ENCODE measurements at regions not wholly inside any gene's neighbourhood (a gene's known extent, or its start where the extent isn't known, plus 50 kb on each side); places are given as distances from the start of the nearest gene placed in this dataset.

DNA sequence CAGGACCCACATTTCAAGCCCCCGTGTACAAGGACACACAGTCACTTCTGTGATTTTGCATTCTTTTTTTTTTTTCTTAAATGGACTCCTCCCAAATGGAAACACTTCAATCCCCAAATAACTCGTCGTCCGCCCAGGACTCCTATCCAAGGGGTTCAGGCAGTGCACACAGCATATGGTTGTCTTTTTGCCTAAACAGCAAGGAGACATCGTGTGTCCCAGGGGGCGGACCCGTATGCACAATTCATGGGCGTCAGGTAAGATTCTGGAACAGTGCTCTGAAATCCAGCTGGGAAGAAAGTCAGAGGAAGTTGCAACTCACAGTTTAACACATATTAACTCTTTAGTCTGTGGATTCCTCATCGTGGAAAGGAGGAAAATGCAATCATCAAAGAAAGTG, 231.3 kb downstream of the SHOX start:
- DNase-seq (ENCODE audit: low spot score in 2 of 2): no peak
- intact Hi-C loops (cut with DNase I; ENCODE audit: low total_unique reads): no loop called here
- TF ChIP-seq, protein P1, sequence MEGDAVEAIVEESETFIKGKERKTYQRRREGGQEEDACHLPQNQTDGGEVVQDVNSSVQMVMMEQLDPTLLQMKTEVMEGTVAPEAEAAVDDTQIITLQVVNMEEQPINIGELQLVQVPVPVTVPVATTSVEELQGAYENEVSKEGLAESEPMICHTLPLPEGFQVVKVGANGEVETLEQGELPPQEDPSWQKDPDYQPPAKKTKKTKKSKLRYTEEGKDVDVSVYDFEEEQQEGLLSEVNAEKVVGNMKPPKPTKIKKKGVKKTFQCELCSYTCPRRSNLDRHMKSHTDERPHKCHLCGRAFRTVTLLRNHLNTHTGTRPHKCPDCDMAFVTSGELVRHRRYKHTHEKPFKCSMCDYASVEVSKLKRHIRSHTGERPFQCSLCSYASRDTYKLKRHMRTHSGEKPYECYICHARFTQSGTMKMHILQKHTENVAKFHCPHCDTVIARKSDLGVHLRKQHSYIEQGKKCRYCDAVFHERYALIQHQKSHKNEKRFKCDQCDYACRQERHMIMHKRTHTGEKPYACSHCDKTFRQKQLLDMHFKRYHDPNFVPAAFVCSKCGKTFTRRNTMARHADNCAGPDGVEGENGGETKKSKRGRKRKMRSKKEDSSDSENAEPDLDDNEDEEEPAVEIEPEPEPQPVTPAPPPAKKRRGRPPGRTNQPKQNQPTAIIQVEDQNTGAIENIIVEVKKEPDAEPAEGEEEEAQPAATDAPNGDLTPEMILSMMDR (IDR thresholded peaks at IDR 0.05): no peak
- TF ChIP-seq POLR2A (IDR thresholded peaks at IDR 0.05): no peak
- no peak for TF ChIP-seq POLR2AphosphoS5 (IDR thresholded peaks at IDR 0.05)
- H3K27ac ChIP-seq: no peak overlapping the region
- peaks cover 0 to 7% of the 10 kb centered on the region in 2 donors for H3K9me3 ChIP-seq
- H3K4me3 ChIP-seq: no peak overlapping the region
- peaks cover 0 to 3% of the 10 kb centered on the region in 2 donors for H3K27me3 ChIP-seq
- no peaks in the 10 kb centered on the region for H3K4me1 ChIP-seq
- no peaks in the 10 kb centered on the region for H3K36me3 ChIP-seq

DNA sequence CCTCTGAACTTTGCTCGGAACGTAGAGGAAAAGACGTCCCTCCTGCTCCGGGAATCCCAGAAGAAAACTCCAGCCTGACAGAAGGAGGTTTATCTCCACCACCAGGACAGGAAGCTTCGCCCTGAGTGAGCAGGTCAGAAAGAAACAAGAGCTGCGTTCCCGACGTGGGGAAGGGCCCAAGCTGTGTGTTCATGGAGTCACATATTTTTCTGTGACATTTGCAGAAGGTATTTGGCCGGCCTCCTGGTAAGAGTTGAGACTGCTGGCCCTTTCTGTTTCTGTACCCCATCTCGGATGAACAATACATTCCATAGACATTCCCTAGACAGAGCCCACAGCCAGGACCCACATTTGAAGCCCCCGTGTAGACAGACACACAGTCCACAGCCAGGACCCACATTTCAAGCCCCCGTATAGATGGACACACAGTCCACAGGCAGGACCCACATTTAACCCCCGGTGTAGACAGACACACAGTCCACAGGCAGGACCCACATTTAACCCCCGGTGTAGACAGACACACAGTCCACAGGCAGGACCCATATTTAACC, 230.8 kb downstream of the SHOX start:
- Histone ChIP-seq H3K27ac (no peak overlapping the region), H3K36me3 (no peaks in the 10 kb centered on the region), H3K27me3 (peaks cover 0 to 3% of the 10 kb centered on the region in 2 donors), H3K4me1 (no peaks in the 10 kb centered on the region), H3K9me3 (peaks cover 0 to 7% of the 10 kb centered on the region in 2 donors), H3K4me3 (no peak overlapping the region)
- TF ChIP-seq, protein P1 (IDR thresholded peaks at IDR 0.05): no peak
- TF ChIP-seq POLR2AphosphoS5 (IDR thresholded peaks at IDR 0.05) (no peak), POLR2A (IDR thresholded peaks at IDR 0.05) (no peak)
- no peak for DNase-seq (ENCODE audit: low spot score in 2 of 2)
- intact Hi-C loops (cut with DNase I; ENCODE audit: low total_unique reads): no loop called here

DNA sequence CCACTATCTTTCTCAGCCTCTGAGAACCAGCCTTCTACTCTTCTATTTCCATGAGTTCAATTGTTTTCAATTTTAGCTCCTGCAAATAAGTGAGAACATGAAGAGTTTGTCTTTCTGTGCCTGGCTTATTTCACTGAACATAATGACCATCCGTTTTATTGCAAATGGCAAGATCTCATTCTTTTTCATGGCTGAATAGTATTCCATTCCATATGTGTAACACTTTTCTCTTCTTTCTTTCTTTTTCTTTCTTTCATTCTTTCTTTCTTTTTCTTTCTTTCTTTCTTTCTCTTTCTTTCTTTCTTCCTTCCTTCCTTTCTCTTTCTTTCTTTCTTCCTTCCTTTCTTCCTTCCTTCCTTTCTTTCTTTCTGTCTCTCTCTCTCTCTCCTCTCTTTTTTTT, 228.7 kb downstream of the SHOX start:
- Histone ChIP-seq H3K27me3 (peaks cover 0 to 3% of the 10 kb centered on the region in 2 donors), H3K36me3 (no peaks in the 10 kb centered on the region), H3K27ac (no peak overlapping the region), H3K4me3 (no peak overlapping the region), H3K4me1 (no peaks in the 10 kb centered on the region), H3K9me3 (peaks cover 0 to 7% of the 10 kb centered on the region in 2 donors)
- DNase-seq (ENCODE audit: low spot score in 2 of 2): no peak
- TF ChIP-seq POLR2AphosphoS5 (IDR thresholded peaks at IDR 0.05) (no peak), POLR2A (IDR thresholded peaks at IDR 0.05) (no peak)
- TF ChIP-seq, protein P1 (IDR thresholded peaks at IDR 0.05): no peak
- intact Hi-C loops (cut with DNase I; ENCODE audit: low total_unique reads): no loop called here

DNA sequence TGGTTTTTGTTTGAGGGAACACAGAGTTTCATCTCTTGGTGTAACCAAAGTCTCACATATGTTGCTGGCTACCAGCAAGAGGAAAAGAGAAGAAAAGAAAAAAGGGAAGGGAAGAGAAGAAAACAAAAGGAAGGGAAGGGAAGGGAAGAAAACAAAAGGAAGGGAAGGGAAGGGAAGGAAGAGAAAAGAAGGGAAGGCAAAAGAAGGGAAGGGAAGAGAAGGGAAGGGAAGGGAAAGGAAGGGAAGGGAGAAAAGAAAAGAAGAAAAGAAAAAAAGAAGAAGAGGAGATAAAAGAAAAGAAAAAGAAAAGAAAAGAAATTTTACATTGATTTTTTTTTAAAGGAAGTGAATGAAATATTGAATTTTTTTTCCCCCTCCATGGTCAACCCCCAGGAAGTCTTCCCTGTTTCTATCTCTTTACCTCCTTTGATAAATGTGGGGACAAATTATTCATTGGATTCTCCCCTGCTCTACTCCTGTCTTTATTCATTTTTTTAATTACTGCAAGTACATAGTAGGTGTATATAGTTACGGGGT, 228.0 kb downstream of the SHOX start:
- no peak overlapping the region for H3K27ac ChIP-seq
- intact Hi-C loops (cut with DNase I; ENCODE audit: low total_unique reads): no loop called here
- no peak overlapping the region for H3K4me3 ChIP-seq
- H3K9me3 ChIP-seq: peaks cover 4 to 7% of the 10 kb centered on the region in 2 donors
- H3K36me3 ChIP-seq: no peaks in the 10 kb centered on the region
- DNase-seq (ENCODE audit: low spot score in 2 of 2): no peak
- no peaks in the 10 kb centered on the region for H3K4me1 ChIP-seq
- peaks cover 0 to 3% of the 10 kb centered on the region in 2 donors for H3K27me3 ChIP-seq
- TF ChIP-seq POLR2A (IDR thresholded peaks at IDR 0.05): no peak
- no peak for TF ChIP-seq POLR2AphosphoS5 (IDR thresholded peaks at IDR 0.05)
- TF ChIP-seq, protein P1 (IDR thresholded peaks at IDR 0.05): no peak

DNA sequence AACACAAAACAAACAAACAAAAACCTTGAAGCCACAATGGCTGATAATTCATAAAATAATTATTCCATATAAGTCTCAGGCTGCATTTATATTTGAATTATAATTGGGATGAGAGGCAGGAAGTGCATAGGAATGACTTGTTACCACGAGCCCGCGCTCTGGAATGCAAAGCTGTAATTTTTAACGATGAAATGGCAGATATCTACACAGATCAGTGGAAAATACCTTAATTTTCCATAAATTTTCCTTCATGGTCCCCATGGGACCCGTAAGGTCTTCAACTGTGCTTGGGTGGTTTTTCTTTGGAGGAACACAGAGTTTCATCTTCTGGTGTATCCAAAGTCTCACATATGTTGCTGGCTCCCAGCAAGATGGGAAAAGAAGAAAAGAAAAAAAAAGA, 226.8 kb downstream of the SHOX start:
- no peak overlapping the region for H3K27ac ChIP-seq
- intact Hi-C loops (cut with DNase I; ENCODE audit: low total_unique reads): no loop called here
- TF ChIP-seq POLR2A (IDR thresholded peaks at IDR 0.05) (no peak), POLR2AphosphoS5 (IDR thresholded peaks at IDR 0.05) (no peak)
- TF ChIP-seq, protein P1 (IDR thresholded peaks at IDR 0.05): no peak
- no peaks in the 10 kb centered on the region for H3K4me1 ChIP-seq
- peaks cover 6 to 11% of the 10 kb centered on the region in 2 donors for H3K9me3 ChIP-seq
- H3K4me3 ChIP-seq: no peak overlapping the region
- H3K36me3 ChIP-seq: no peaks in the 10 kb centered on the region
- no peak for DNase-seq (ENCODE audit: low spot score in 2 of 2)
- peaks cover 0 to 3% of the 10 kb centered on the region in 2 donors for H3K27me3 ChIP-seq

Data from breast epithelium (tissue), 4 donors.